Kidney capillary endothelial cell (primary cell): ENCODE measurements at regions not wholly inside any gene's neighbourhood (a gene's known extent, or its start where the extent isn't known, plus 50 kb on each side); places are given as distances from the start of the nearest gene placed in this dataset.

Source experiments
- DNase-seq: peaks from one replicate; pipeline ENCODE4 v3.0.0-alpha.2; 2018; ENCODE audit warnings: low spot score

GRCh38 chr10:90125456-90126255 is 424.3 kb downstream of the KIF20B start:
- no peak for DNase-seq

DNA sequence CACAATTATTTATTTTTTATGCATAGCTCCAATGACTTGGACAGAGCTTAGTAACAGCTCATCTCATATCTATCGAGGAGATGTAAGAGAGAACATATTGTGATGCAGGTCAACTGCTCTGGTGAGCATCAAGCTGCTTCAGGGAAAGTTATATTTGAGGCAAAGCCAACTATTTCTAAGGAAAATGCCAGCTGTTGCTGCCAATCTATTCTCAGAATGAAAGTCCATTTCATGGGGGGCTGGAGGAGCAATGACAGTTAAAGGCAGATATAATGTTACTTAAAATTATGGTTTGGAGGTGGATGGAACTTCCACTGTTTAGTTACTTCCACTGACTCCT is 424.8 kb downstream of the KIF20B start:
- DNase-seq, result no peak

GRCh38 chr10:90130321-90131086 is 429.1 kb downstream of the KIF20B start:
- no peak for DNase-seq

GRCh38 chr10:90133606-90134005 is 432.2 kb downstream of the KIF20B start:
- no peak for DNase-seq

DNA sequence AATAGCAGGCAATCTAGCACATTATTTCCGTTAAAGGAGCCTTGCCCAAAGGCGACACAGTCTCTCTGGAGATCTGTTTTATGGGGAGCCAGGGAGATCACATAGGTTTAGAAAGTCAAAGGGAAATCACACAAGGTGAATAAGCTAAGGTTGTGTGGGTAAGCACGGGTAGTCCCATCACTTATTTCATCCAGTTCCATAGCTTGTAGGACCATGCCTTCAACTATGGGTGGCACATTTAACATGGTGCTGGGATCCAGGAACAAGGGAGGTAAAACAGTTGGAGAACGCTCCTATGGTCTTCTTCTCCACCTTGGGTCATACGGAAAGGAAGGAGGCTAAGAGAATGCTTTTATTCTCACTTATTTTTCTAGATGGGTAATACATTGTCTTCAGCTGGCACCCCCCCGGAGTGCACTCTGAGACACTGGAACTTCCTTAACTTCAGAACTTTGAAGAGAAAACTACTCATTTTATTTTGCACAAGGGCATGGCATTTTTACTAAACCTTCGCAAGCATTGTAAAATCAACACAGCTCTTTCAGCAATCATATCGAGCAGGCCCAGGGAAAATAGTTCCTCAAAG is 435.4 kb downstream of the KIF20B start:
- DNase-seq, result no peak

DNA sequence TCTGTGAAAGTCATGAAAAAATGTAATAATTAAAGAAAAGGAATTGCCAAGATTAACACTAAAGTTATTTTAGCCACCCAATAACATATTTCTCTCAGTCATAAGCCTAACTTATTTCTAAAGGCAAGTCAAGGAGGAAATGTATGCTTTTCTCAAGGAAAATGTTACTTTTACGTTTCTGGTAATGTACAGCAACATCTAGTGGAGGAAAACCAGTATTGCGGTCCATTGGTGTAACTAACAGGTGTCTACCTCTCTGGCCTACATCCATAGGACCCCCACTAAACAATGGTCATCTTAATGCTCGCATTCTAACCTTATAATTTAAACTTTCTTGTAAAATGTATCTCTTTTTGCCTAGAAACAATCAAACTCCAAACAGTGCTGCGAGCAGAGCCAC is 437.5 kb downstream of the KIF20B start:
- no peak for DNase-seq

DNA sequence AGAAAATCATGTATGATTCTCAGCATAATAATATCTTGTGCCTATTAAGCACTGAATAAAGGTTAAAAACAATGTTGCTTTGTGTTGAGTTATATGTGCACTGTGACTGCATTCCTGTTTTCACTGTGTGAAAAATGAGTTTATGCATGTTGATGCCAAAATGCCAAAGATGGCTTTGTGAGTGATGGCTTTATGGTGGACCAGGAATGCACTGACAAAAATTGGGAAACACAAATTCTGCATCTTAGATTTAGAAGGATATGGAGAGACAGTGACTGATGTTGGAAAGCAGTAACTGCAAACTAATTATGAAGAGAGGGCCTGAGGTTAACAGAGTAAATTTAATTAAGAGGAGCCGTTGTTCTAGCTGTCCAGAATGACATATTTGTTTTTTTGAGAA is 440.4 kb downstream of the KIF20B start:
- DNase-seq, result no peak

DNA sequence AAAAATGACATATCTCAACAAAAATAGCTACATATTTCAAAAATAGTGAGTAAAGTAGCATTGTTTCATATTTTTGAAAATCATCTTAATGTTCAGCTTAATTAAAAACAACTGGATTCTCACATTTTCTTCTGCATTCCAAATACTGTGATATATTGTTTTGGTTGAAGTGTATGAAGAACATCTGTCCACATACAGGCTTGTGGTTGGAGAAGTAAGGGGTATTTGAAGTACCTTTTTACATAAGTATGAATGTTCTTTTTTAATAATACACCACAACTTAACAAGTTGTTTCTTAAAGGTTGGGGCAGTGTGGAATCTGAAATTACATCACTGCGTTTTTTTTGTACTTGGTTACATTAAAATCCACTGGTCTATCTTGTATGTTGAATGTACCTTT is 442.5 kb downstream of the KIF20B start:
- no peak for DNase-seq

- peak; percentile 26 for DNase-seq
These were observed 446.9 kb downstream of the KIF20B start for GRCh38 chr10:90148116-90148855.

GRCh38 chr10:90149563-90149962 is 448.2 kb downstream of the KIF20B start:
- DNase-seq, result no peak

GRCh38 chr10:90162271-90162853 is 461.0 kb downstream of the KIF20B start:
- DNase-seq, result no peak

DNA sequence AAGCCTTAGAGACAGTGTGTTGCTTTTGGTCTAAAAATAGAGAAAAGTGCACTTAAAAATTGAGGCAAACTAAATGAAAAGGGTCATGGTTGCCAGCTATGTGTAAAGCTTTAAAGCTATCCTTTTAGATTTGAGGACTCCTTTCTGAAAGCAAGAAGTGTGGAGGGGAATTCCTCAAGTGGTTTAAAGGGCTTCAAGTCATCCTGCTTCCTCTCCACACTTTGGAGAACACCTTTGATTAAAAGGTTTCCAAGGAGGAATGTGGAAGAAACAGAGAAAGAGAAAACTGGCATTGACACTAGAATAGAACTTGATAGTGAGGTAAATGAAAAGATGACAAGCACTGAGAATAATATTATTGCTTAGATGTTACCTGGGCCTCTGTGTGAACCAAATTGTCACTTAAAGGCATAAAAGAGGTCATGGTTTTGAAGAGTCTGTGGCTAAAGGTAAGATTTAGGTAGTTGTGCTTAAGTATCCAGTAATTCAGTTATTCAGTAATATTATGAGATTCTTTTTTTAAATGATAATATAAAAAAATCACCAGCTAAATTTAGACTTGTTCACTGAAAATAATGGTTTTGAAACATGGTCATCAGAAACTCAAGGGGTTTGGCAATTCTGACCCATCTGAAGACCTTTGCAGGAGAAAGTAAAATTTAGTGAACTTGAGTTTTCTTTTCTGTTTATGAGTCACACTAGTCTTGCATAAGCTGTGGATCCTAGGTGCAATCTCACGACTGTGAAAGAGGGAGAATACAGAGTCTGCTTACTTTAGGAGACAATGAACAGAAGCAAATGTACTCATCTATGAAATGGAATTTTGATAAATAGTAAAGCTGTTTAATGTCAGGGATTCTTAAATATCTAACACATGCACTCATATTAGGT is 466.0 kb downstream of the KIF20B start:
- DNase-seq, result no peak

GRCh38 chr10:90168244-90168643 is 466.9 kb downstream of the KIF20B start:
- DNase-seq, result no peak

DNA sequence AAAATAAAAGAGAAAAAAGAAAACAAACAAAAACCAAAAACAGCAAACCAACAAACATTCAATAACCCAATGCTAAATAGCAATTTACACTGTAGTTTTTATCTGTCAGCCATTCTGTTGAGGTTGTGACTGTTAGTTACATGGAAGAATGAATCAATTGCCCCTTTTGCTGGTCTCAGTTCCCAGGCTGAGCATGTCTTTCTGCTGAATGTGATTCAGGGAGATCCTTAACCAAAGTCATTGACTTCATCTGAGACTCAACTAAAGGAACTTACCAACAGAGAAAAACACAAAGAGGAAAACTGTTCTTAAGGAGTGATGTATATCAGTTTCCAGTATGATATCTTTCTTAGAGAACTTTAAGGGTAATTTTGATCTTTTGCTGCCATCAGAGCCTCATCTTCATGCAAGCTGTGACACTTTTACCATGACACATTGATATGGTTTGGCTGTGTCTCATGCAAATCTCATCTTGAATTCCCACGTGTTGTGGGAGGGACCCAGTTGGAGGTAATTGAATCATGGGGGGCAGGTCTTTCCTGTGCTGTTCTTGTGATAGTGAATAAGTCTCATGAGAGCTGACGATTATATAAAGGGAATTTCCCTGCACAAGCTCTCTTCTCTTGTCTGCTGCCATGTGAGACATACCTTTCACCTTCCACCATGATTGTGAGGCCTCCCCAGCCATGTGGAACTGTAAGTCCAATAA is 469.8 kb downstream of the KIF20B start:
- no peak for DNase-seq

DNA sequence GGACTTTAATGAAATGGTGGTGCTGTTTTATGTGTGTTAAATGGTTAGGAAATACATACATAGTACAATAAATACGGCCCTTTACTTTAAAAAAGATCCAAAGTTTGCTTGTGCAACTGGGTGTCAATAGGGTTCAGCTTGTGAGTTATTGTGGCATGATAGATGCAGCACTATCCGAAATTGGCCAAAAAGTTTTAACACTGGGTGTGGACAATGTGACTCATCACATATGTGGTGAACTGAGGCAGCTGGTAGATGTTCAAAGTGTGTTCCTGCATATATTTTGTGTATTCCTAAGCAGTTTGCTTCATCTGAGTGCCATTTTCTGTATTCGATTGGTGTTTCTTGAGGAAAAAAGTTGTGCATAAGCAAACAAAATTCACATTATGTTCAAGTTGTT is 473.1 kb downstream of the KIF20B start:
- DNase-seq, result no peak

DNA sequence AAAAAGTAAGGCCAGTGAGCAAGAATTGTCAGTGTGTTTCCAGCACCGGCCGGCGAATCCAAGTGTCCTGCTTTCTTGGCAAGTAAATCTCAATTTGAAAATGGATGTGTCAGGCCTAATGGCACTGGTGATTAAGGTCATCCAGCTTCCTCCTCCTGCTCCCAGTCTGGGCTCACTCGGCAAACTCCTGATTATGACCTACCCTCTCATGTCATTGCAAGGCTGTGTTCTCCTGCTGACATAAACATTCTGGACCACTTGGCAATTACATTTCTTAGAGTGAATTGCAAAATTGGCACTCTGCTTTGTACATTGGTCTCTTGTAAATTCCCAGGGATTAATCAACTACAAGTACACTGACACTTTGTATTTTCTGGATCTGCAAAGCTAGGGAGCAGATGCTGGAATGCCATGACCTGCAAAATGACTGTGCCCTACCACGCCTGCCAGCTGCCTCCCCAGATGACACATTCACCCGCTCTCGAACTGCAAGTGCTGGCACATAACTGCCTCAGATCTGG is 473.8 kb downstream of the KIF20B start:
- DNase-seq, result no peak

GRCh38 chr10:90179696-90180407 is 478.5 kb downstream of the KIF20B start:
- no peak for DNase-seq

DNA sequence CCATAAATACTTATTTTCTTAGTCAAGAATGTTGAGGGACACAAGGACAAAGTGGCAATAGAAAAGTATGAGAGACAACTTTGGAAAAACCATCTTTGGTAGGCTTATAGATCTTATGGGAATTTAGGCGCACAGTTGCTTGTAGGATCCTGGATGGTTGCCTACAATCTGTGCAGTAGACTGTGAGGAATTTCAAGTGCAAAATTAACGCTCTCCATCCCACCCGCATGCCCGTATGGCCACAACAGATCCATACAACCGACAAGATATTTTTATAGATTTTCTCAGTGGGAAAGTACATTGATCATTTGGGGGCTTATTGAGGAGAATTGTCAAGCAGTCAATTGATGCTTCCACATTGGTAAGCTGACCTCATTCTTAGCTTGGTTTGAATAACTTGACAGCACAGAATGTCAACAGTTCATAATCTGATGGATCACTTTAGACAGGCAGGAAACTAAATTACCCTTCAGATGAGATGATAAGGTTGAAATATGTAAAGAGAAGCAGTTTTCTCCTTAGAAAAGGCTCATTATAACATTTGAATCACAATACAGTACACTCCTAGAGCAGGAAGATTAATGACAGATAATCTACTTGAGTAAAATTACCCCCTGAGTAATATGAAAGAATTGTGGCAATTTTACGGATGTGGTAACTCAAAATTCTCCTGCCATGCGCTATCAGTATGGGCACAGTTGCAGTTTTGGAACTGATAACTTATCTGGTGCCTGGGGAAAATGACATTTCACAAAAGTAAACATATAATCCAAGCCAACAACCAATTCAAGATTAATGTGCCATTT is 479.7 kb downstream of the KIF20B start:
- DNase-seq, result no peak

GRCh38 chr10:90192825-90193224 is 491.4 kb downstream of the KIF20B start:
- DNase-seq, result no peak
